ENCODE measurements at regions not wholly inside any gene's neighbourhood (a gene's known extent, or its start where the extent isn't known, plus 50 kb on each side); places are given as distances from the start of the nearest gene placed in this dataset.

DNA sequence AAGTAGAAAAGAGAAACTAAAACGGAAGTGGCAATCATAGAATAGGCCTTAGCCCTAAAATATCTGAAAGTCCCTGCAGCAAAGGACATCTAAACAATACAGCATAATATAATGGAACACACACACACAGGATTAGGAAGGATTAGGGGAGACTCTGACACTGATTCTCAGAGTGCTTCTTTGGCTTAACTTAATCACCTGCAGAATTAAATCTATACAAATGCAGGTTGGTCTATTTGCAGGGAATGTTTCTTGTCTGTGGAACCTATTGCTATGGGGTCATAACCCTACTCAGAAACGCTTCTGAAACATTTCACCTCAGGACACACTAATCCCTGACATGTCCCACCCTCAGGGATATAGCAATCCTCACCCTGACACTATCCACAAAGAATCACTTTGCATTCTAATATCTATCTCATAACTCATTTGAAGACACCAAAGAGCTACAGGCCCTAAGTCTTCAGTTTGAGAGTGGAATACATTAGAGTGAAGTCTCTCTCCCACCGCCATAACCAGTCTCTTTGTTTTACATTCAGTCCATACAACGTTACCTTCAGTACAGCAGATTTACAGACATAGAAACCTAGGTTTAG lies 1041.2 kb downstream of the TUSC7 start:
- TF ChIP-seq GATA2 (IDR thresholded peaks at IDR 0.05; ENCODE audit: low read depth, low read length) (no peak), GATA3 (IDR thresholded peaks at IDR 0.05; ENCODE audit: low read depth, low read length) (no peak)

DNA sequence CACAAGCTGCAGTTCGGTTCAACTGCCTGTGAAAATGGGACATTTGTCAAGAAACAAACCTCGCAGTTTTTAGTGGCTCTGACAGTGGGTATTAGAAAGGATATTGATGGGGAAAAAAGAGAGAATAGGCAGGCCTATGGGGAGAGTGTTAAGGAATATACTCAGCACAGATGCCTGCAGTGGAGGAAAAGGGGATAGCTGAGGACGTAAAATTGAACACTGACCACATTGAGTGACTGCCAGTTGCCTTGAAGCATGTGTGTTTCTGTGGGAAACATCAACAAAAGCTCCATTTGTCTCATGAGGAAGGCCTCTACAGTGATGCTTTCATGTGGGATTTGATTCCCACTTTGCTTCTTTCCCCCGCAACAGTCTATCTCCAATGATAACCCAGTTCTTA lies 1042.1 kb downstream of the TUSC7 start:
- TF ChIP-seq GATA2 (IDR thresholded peaks at IDR 0.05; ENCODE audit: low read depth, low read length) (no peak), GATA3 (IDR thresholded peaks at IDR 0.05; ENCODE audit: low read depth, low read length) (no peak)

DNA sequence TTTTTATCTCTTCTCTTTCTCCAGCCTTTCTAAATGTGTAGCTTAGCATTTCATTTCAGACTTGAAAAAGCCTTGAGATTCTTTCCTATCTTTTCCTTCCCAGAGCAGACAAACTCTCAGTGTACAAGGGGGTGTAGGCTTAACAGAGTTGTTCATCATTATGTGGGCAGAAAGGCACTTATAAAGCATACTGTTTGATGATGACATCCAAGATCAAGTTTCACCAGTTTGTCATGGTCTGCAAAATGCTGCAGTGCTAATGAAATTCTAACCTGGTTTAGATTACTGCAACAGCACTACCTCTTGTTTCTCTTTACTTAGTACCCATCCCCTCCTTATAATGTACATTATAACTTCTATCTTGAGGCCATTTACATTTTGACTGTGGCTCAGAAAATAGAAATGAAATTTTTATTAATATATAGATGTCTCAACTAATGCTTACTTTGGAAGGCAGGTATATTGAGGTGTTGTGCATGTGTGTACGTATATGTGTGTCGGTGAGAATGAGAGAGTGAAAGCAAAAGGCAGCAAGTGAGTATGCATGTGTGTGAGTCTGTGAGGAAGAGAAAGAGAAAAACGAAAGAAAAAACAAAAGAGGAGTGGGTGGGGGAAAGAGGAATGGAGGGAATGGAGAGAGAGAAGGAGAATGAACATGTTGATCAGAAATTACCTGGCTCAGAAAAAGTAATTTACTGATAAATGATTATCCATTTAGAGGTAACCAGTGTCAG lies 1043.6 kb downstream of the TUSC7 start:
- TF ChIP-seq GATA3 (IDR thresholded peaks at IDR 0.05; ENCODE audit: low read depth, low read length) (no peak), GATA2 (IDR thresholded peaks at IDR 0.05; ENCODE audit: low read depth, low read length) (no peak)

GRCh38 chr3:117754058-117754457 lies 1044.5 kb downstream of the TUSC7 start:
- no peak for TF ChIP-seq GATA3 (IDR thresholded peaks at IDR 0.05; ENCODE audit: low read depth, low read length)
- TF ChIP-seq GATA2 (IDR thresholded peaks at IDR 0.05; ENCODE audit: low read depth, low read length), result no peak

- no peak for TF ChIP-seq GATA2 (IDR thresholded peaks at IDR 0.05; ENCODE audit: low read depth, low read length)
- TF ChIP-seq GATA3 (IDR thresholded peaks at IDR 0.05; ENCODE audit: low read depth, low read length), result no peak
Measured at GRCh38 chr3:117754841-117755240, 1045.3 kb downstream of the TUSC7 start.

DNA sequence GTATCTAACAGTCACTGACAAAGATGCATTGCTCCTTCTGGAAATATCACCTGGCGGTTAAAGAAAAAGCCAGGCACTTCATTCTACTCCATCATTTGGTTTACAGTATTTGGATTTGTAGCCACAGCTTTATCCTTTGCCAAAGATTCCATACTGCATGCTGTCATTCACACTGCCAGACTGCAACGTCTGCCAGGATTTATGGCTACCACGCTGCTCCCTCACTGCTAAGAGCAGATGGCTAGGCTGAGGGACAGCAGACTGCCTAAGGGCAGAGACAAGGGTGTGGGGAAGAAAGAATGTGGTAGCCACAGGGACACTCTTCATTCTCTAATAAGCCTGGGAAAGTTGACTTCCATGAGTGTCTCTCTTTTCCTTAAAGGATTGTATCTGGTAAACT lies 1047.0 kb downstream of the TUSC7 start:
- TF ChIP-seq GATA3 (IDR thresholded peaks at IDR 0.05; ENCODE audit: low read depth, low read length), result no peak
- no peak for TF ChIP-seq GATA2 (IDR thresholded peaks at IDR 0.05; ENCODE audit: low read depth, low read length)

DNA sequence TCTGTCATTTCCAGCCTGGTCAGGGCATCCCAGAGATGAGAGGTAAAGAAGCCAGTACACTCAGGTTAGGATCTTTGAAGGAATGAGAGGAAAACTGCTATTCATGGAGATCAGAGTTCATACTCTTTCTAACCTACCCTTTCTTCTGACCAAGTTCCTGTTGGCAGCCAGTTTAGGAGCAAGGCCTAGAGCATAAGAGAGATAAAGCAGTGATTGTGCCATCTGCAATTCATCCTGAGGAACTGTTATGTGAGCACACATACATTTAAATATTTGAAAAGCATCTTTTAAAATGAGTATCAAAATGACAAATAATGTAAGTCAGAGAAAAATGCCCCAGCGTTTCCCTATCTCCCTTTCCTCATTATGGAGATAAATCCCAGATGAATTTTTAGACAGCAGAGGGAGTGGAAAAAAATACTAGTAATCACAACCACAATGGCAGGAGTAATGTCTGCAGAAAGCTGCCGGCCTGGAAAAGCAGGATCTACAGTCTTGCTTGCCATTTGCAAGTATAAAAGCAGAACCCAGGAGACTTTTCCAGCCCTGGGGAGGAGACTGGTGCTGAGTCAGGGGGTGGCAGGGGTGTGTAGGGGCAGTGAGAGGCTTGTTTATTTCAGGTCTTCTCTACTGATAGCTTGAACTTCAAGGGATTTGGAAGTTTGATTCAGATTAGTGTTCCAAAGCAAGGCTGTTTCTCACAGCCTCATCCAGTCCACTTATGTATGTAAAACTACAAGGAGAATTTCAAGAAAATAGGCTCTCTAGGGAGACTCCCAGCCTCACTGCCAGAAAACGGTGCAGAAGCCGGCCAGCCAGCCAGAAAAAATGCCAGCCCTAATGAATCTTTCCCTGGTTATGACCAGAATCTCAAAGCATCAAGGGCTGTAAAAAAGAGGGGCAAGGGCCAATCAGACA lies 1052.4 kb downstream of the TUSC7 start:
- TF ChIP-seq GATA3 (IDR thresholded peaks at IDR 0.05; ENCODE audit: low read depth, low read length), result no peak
- peak; percentile 48; the same call in 1 of the 2 replicates for TF ChIP-seq GATA2 (IDR thresholded peaks at IDR 0.05; ENCODE audit: low read depth, low read length)

- TF ChIP-seq GATA3 (IDR thresholded peaks at IDR 0.05; ENCODE audit: low read depth, low read length), result no peak
- no peak for TF ChIP-seq GATA2 (IDR thresholded peaks at IDR 0.05; ENCODE audit: low read depth, low read length)
Measured at GRCh38 chr3:117762621-117763037, 1053.0 kb downstream of the TUSC7 start.

GRCh38 chr3:117763561-117763960 lies 1054.0 kb downstream of the TUSC7 start:
- TF ChIP-seq GATA3 (IDR thresholded peaks at IDR 0.05; ENCODE audit: low read depth, low read length), result no peak

DNA sequence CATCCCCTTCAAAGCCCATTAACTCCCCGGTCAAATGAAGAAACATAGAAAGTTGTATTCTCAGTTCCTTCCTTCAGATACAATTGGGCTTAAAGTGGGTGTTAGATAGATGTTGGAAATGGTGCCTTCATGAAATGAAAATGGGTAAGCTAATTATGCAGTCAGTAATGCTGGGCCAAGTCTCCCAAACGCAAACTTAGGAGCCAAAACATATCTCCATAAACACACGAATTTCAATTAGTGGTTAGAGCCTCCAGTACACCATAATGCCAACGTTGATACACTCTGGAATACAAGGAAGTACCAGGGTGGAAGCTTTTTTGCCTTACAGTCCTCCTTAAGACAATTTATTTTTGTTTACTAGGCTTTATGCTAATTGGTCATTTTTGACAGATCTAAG lies 1059.0 kb downstream of the TUSC7 start:
- no peak for TF ChIP-seq GATA3 (IDR thresholded peaks at IDR 0.05; ENCODE audit: low read depth, low read length)
- TF ChIP-seq GATA2 (IDR thresholded peaks at IDR 0.05; ENCODE audit: low read depth, low read length), result no peak

GRCh38 chr3:117774130-117774529 lies 1064.6 kb downstream of the TUSC7 start:
- peak; percentile 68 for TF ChIP-seq GATA2 (IDR thresholded peaks at IDR 0.05; ENCODE audit: low read depth, low read length)
- peak; percentile 40 for TF ChIP-seq GATA3 (IDR thresholded peaks at IDR 0.05; ENCODE audit: low read depth, low read length)

DNA sequence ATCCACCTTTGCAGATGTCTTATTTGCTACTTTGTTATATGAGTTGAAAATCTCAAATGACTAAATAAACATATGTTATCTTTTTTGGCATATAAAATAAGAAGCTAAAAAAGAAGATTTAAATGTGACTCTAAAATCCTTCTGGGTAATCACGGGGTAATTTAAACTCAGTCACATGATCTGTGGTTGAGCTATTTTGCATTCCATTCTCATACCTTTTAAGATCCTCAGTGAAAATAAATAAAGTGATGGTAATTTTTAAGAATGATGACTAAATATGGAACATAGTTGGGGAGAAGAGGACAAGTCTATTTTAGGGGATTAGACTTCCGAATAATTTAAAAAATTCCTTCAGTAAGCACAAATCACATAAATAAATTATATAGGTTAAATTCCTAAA lies 1076.8 kb downstream of the TUSC7 start:
- TF ChIP-seq GATA3 (IDR thresholded peaks at IDR 0.05; ENCODE audit: low read depth, low read length), result no peak
- TF ChIP-seq GATA2 (IDR thresholded peaks at IDR 0.05; ENCODE audit: low read depth, low read length), result no peak

DNA sequence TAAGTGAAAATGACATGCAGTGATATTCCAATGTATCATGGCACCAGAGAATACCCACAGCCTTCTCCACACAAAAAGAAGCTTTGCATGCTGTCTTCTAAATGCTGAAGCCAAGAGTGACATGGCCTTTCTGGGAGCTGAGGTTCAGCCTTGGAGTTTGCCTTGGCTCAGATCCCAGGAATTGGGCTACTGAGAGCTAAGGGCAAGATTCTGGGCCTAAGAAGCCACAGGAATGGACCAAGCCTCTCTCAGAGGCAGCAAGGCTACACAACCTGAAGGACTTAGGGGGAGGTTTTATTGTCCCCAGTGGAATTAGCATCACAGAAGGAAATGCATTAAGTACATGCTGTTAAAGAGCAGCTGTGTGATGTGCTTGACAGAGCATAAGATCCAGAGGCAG lies 1078.5 kb downstream of the TUSC7 start:
- TF ChIP-seq GATA3 (IDR thresholded peaks at IDR 0.05; ENCODE audit: low read depth, low read length), result no peak
- TF ChIP-seq GATA2 (IDR thresholded peaks at IDR 0.05; ENCODE audit: low read depth, low read length), result no peak

DNA sequence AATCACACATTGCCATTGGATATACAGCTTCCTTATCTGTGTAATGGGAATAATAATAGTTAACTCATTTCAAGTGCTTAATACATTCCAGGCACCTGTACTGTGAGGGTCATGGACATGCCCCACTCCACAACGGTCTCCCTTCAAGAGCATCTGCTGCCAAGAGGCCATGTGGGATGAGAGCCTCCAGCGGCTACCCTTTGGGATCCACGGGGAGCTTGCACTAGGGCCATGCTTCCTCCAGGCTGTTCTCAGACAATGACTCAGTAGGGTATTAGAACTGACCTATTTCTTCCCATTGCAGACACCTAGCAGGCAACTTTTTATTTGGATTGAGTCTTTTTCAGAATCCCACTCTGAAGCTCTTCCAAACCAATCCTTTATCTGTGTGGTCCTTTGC lies 1078.9 kb downstream of the TUSC7 start:
- no peak for TF ChIP-seq GATA2 (IDR thresholded peaks at IDR 0.05; ENCODE audit: low read depth, low read length)
- no peak for TF ChIP-seq GATA3 (IDR thresholded peaks at IDR 0.05; ENCODE audit: low read depth, low read length)
